ENCODE measurements at regions not wholly inside any gene's neighbourhood (a gene's known extent, or its start where the extent isn't known, plus 50 kb on each side); places are given as distances from the start of the nearest gene placed in this dataset.

GRCh38 chr2:129318581-129319421 is 660.7 kb upstream of the RAB6C start:
- H3K4me3 ChIP-seq (ENCODE audit: low read depth, low read length): no peak overlapping the region
- H3K9ac ChIP-seq (ENCODE audit: low read depth, low read length): no peak overlapping the region
- H3K27me3 ChIP-seq (ENCODE audit: control insufficient read depth, insufficient read depth, low read length): no peaks in the 10 kb centered on the region
- peaks cover 5% of the 10 kb centered on the region; the same call in 1 of the 2 replicates for H3K9me3 ChIP-seq (ENCODE audit: control insufficient read depth, insufficient read depth, low read length)
- no peaks in the 10 kb centered on the region for H3K36me3 ChIP-seq (ENCODE audit: control insufficient read depth, insufficient read depth, low read length)
- H3K27ac ChIP-seq (ENCODE audit: low read depth, low read length): no peak overlapping the region
- H3K4me1 ChIP-seq (ENCODE audit: control insufficient read depth, insufficient read depth, low read length): no peaks in the 10 kb centered on the region

GRCh38 chr2:129319422-129319717 is 660.1 kb upstream of the RAB6C start:
- Histone ChIP-seq H3K27ac (ENCODE audit: low read depth, low read length) (no peak overlapping the region), H3K4me1 (ENCODE audit: control insufficient read depth, insufficient read depth, low read length) (no peaks in the 10 kb centered on the region), H3K36me3 (ENCODE audit: control insufficient read depth, insufficient read depth, low read length) (no peaks in the 10 kb centered on the region), H3K9me3 (ENCODE audit: control insufficient read depth, insufficient read depth, low read length) (peaks cover 5% of the 10 kb centered on the region; the same call in 1 of the 2 replicates), H3K27me3 (ENCODE audit: control insufficient read depth, insufficient read depth, low read length) (no peaks in the 10 kb centered on the region), H3K4me3 (ENCODE audit: low read depth, low read length) (no peak overlapping the region), H3K9ac (ENCODE audit: low read depth, low read length) (no peak overlapping the region)

GRCh38 chr2:129320288-129320687 is 659.2 kb upstream of the RAB6C start:
- no peak overlapping the region for H3K9ac ChIP-seq (ENCODE audit: low read depth, low read length)
- H3K36me3 ChIP-seq (ENCODE audit: control insufficient read depth, insufficient read depth, low read length): no peaks in the 10 kb centered on the region
- H3K27me3 ChIP-seq (ENCODE audit: control insufficient read depth, insufficient read depth, low read length): no peaks in the 10 kb centered on the region
- peaks cover 5% of the 10 kb centered on the region; the same call in 1 of the 2 replicates for H3K9me3 ChIP-seq (ENCODE audit: control insufficient read depth, insufficient read depth, low read length)
- no peaks in the 10 kb centered on the region for H3K4me1 ChIP-seq (ENCODE audit: control insufficient read depth, insufficient read depth, low read length)
- H3K27ac ChIP-seq (ENCODE audit: low read depth, low read length): no peak overlapping the region
- H3K4me3 ChIP-seq (ENCODE audit: low read depth, low read length): no peak overlapping the region

GRCh38 chr2:129324349-129324748 is 655.1 kb upstream of the RAB6C start:
- no peaks in the 10 kb centered on the region for H3K36me3 ChIP-seq (ENCODE audit: control insufficient read depth, insufficient read depth, low read length)
- no peak overlapping the region for H3K27ac ChIP-seq (ENCODE audit: low read depth, low read length)
- H3K4me1 ChIP-seq (ENCODE audit: control insufficient read depth, insufficient read depth, low read length): no peaks in the 10 kb centered on the region
- H3K9ac ChIP-seq (ENCODE audit: low read depth, low read length): no peak overlapping the region
- H3K27me3 ChIP-seq (ENCODE audit: control insufficient read depth, insufficient read depth, low read length): no peaks in the 10 kb centered on the region
- H3K9me3 ChIP-seq (ENCODE audit: control insufficient read depth, insufficient read depth, low read length): no peaks in the 10 kb centered on the region
- H3K4me3 ChIP-seq (ENCODE audit: low read depth, low read length): no peak overlapping the region

GRCh38 chr2:129325151-129325550 is 654.3 kb upstream of the RAB6C start:
- H3K27me3 ChIP-seq (ENCODE audit: control insufficient read depth, insufficient read depth, low read length): no peaks in the 10 kb centered on the region
- H3K9me3 ChIP-seq (ENCODE audit: control insufficient read depth, insufficient read depth, low read length): no peaks in the 10 kb centered on the region
- H3K4me3 ChIP-seq (ENCODE audit: low read depth, low read length): no peak overlapping the region
- H3K9ac ChIP-seq (ENCODE audit: low read depth, low read length): no peak overlapping the region
- H3K36me3 ChIP-seq (ENCODE audit: control insufficient read depth, insufficient read depth, low read length): no peaks in the 10 kb centered on the region
- no peaks in the 10 kb centered on the region for H3K4me1 ChIP-seq (ENCODE audit: control insufficient read depth, insufficient read depth, low read length)
- no peak overlapping the region for H3K27ac ChIP-seq (ENCODE audit: low read depth, low read length)

- Histone ChIP-seq H3K27ac (ENCODE audit: low read depth, low read length) (no peak overlapping the region), H3K9ac (ENCODE audit: low read depth, low read length) (no peak overlapping the region), H3K4me1 (ENCODE audit: control insufficient read depth, insufficient read depth, low read length) (no peaks in the 10 kb centered on the region), H3K9me3 (ENCODE audit: control insufficient read depth, insufficient read depth, low read length) (no peaks in the 10 kb centered on the region), H3K27me3 (ENCODE audit: control insufficient read depth, insufficient read depth, low read length) (no peaks in the 10 kb centered on the region), H3K4me3 (ENCODE audit: low read depth, low read length) (no peak overlapping the region), H3K36me3 (ENCODE audit: control insufficient read depth, insufficient read depth, low read length) (no peaks in the 10 kb centered on the region)
These were observed 649.9 kb upstream of the RAB6C start for GRCh38 chr2:129329574-129329973.

- no peaks in the 10 kb centered on the region for H3K4me1 ChIP-seq (ENCODE audit: control insufficient read depth, insufficient read depth, low read length)
- H3K36me3 ChIP-seq (ENCODE audit: control insufficient read depth, insufficient read depth, low read length): no peaks in the 10 kb centered on the region
- no peaks in the 10 kb centered on the region for H3K9me3 ChIP-seq (ENCODE audit: control insufficient read depth, insufficient read depth, low read length)
- H3K27me3 ChIP-seq (ENCODE audit: control insufficient read depth, insufficient read depth, low read length): no peaks in the 10 kb centered on the region
- H3K4me3 ChIP-seq (ENCODE audit: low read depth, low read length): no peak overlapping the region
- no peak overlapping the region for H3K27ac ChIP-seq (ENCODE audit: low read depth, low read length)
- H3K9ac ChIP-seq (ENCODE audit: low read depth, low read length): no peak overlapping the region
These were observed 649.0 kb upstream of the RAB6C start for GRCh38 chr2:129330504-129330903.

GRCh38 chr2:129331638-129332037 is 647.8 kb upstream of the RAB6C start:
- Histone ChIP-seq H3K4me3 (ENCODE audit: low read depth, low read length) (no peak overlapping the region), H3K27ac (ENCODE audit: low read depth, low read length) (no peak overlapping the region), H3K27me3 (ENCODE audit: control insufficient read depth, insufficient read depth, low read length) (no peaks in the 10 kb centered on the region), H3K9ac (ENCODE audit: low read depth, low read length) (no peak overlapping the region), H3K4me1 (ENCODE audit: control insufficient read depth, insufficient read depth, low read length) (no peaks in the 10 kb centered on the region), H3K9me3 (ENCODE audit: control insufficient read depth, insufficient read depth, low read length) (no peaks in the 10 kb centered on the region), H3K36me3 (ENCODE audit: control insufficient read depth, insufficient read depth, low read length) (no peaks in the 10 kb centered on the region)

GRCh38 chr2:129334128-129334527 is 645.3 kb upstream of the RAB6C start:
- no peaks in the 10 kb centered on the region for H3K27me3 ChIP-seq (ENCODE audit: control insufficient read depth, insufficient read depth, low read length)
- H3K9ac ChIP-seq (ENCODE audit: low read depth, low read length): no peak overlapping the region
- H3K9me3 ChIP-seq (ENCODE audit: control insufficient read depth, insufficient read depth, low read length): no peaks in the 10 kb centered on the region
- no peak overlapping the region for H3K27ac ChIP-seq (ENCODE audit: low read depth, low read length)
- no peak overlapping the region for H3K4me3 ChIP-seq (ENCODE audit: low read depth, low read length)
- no peaks in the 10 kb centered on the region for H3K4me1 ChIP-seq (ENCODE audit: control insufficient read depth, insufficient read depth, low read length)
- H3K36me3 ChIP-seq (ENCODE audit: control insufficient read depth, insufficient read depth, low read length): no peaks in the 10 kb centered on the region

- no peak overlapping the region for H3K27ac ChIP-seq (ENCODE audit: low read depth, low read length)
- H3K9me3 ChIP-seq (ENCODE audit: control insufficient read depth, insufficient read depth, low read length): no peaks in the 10 kb centered on the region
- H3K27me3 ChIP-seq (ENCODE audit: control insufficient read depth, insufficient read depth, low read length): no peaks in the 10 kb centered on the region
- H3K4me1 ChIP-seq (ENCODE audit: control insufficient read depth, insufficient read depth, low read length): no peaks in the 10 kb centered on the region
- H3K9ac ChIP-seq (ENCODE audit: low read depth, low read length): no peak overlapping the region
- no peak overlapping the region for H3K4me3 ChIP-seq (ENCODE audit: low read depth, low read length)
- H3K36me3 ChIP-seq (ENCODE audit: control insufficient read depth, insufficient read depth, low read length): no peaks in the 10 kb centered on the region
These were observed 644.6 kb upstream of the RAB6C start for GRCh38 chr2:129334696-129335410.

- H3K27me3 ChIP-seq (ENCODE audit: control insufficient read depth, insufficient read depth, low read length): no peaks in the 10 kb centered on the region
- H3K27ac ChIP-seq (ENCODE audit: low read depth, low read length): no peak overlapping the region
- H3K4me1 ChIP-seq (ENCODE audit: control insufficient read depth, insufficient read depth, low read length): no peaks in the 10 kb centered on the region
- H3K9me3 ChIP-seq (ENCODE audit: control insufficient read depth, insufficient read depth, low read length): no peaks in the 10 kb centered on the region; the same call in 1 of the 2 replicates
- H3K4me3 ChIP-seq (ENCODE audit: low read depth, low read length): no peak overlapping the region
- no peak overlapping the region for H3K9ac ChIP-seq (ENCODE audit: low read depth, low read length)
- no peaks in the 10 kb centered on the region for H3K36me3 ChIP-seq (ENCODE audit: control insufficient read depth, insufficient read depth, low read length)
These were observed 643.2 kb upstream of the RAB6C start for GRCh38 chr2:129336276-129336675.
